Dedifferentiated amniotic fluid mesenchymal stem cell (primary cell): ENCODE measurements at regions not wholly inside any gene's neighbourhood (a gene's known extent, or its start where the extent isn't known, plus 50 kb on each side); places are given as distances from the start of the nearest gene placed in this dataset.
A peak's percentile ranks its signal among the peaks of the same experiment; 100 is the strongest.

ENCODE experiments used
- DNase-seq: peaks from one replicate; pipeline ENCODE4 v3.0.0-alpha.2; 2016; ENCODE audit errors: extremely low spot score

- DNase-seq: no peak
These were observed 522.5 kb upstream of the LRRN3 start for GRCh38 chr7:110568388-110568787.

- peak; percentile 57 for DNase-seq
These were observed 522.0 kb upstream of the LRRN3 start for GRCh38 chr7:110568932-110569331.

DNA sequence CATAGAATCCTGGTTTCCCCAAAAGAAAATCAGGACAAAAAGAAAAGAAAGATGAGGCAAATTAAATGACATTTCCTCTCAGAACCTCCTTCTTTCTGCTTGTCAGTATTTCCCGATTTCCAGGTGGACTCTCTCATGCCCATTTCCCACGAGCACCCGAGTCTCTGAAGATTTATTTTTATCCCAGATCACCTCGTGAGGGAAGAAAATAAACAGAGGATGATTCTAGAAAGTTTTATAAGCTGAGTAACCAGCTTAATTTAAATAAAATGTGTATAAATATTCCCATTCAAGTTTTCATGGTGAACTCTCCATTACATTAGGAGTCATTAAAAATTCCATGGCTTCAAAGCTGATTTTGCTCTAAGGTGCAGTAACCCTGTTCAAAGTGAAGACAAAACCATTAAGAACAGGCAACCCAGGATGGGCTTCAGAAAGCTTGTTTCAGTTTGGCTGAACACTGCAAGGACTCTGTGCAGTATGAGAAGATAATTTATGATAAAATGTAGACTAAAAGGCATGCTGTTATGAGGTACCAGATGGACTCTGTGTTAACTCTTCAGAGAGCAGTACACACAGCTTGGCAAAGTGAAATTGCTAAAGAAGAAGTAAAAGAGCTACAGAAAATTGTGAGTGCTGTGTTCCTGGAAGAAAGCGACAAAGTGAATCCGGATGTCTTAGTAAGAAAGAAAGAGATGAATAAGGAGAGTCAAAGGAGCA lies 521.3 kb upstream of the LRRN3 start:
- DNase-seq: no peak

GRCh38 chr7:110573862-110574528 lies 516.9 kb upstream of the LRRN3 start:
- DNase-seq: peak; percentile 69

DNA sequence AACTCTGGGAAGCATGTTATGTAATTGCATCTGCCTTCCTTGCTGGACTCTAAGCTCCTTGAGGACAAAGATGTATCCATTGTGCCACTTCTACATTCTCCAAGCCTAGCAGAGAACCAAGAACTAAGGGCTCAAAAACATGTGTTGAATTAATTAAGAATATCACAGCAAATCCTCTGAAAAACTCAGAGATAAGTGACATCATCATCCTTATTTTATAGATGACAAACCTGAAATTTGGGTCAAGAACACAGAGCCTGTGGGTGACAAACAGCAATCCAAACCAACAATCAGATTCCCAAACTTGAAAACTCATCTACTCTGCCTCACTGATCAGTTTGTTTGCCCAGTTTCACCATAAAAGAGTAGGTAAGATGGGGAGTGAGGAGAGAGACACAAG lies 503.6 kb upstream of the LRRN3 start:
- DNase-seq: no peak

DNA sequence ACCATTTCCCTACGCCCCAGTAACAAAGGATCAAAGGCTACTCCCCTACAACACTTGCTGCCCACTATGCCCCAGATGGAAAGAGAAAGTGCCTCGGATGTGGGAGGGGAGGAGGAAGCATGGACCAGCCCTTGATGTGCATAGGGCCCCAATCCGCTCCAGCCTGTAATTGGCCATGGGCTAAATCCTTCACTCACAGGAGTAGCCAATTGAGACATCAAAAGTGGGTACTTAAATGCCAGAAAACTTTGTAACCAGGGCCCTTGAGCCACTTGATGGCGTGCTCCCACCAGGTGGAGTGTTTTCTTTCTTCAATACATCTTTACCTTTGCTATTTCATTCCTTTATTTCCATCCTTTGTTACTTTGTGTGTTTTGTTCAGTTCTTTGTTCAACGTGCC lies 500.5 kb upstream of the LRRN3 start:
- DNase-seq: no peak

- DNase-seq: no peak
These were observed 499.6 kb upstream of the LRRN3 start for GRCh38 chr7:110591341-110591740.

DNA sequence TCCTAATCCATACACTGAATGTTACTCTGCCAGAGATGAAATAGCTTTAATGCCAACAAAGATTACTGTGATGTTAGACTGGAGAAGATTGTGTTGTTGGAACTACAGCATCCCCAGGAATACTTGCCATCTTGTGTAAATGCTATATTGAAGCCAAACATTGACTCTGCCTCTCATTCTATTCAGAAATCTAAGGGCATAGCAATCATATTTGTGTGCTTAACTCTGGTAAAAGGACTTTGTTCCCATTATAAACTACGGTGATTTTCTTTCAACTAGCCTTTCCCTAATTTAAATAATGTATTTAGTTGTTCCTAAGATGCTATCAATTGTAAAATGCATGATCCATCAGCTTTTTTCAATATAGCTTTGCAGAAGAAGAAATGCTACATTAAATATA lies 498.4 kb upstream of the LRRN3 start:
- no peak for DNase-seq

DNA sequence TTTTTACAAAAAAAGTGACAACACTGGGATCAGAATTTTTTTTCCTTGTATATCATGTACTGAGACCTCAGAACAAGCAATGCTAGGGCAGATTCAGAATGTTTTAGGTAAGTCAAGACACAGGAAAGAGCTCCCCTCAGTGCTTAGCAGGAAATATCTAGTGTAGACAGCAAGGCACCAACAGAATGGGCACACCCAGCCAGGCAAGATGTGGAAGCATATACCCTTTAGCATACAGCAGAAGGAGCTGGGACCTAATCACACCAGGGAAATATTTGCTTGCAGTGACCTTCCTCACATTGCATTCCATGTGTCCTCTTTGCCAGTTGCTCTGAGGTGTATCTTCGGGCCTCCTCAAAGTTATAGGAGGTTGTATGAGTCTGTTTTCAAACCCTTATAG lies 497.6 kb upstream of the LRRN3 start:
- DNase-seq: no peak

DNA sequence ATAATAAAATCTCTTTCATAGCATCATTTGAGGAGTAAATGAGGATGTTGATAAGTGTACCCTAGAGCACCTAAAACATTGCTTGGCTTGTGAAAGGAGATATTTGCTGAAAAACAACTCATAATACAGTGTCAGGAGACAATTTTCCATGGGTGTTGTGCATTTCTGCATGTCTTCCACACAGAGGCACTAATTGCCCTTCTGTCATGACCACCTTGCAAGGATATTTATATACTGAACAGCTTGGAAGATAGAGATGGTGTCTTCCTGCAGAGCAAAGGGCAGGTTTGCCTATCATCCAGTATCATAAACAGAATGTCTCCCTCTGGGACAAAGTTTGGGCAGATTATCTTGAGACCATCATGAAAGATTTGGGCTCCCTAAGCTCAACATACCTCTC lies 495.2 kb upstream of the LRRN3 start:
- no peak for DNase-seq

DNA sequence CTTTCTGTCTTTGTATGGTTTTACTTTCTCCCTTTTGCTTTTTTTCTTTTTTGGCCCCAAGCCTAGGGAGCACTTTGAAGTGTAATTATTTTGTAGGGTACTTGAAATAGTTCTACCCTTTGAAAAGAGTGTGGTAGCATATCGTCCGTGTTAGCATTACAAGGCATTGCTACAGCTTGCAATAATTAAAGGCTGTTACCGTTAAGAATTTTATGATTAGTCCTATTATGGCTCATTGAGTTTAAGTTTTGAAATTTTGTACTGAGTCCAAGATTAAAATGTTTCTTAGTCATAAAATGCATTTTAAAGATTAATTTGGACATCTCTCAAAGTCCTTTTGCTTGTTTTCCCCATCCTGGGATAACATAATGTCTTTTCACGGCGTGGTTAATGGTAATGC lies 490.0 kb upstream of the LRRN3 start:
- DNase-seq: no peak

DNA sequence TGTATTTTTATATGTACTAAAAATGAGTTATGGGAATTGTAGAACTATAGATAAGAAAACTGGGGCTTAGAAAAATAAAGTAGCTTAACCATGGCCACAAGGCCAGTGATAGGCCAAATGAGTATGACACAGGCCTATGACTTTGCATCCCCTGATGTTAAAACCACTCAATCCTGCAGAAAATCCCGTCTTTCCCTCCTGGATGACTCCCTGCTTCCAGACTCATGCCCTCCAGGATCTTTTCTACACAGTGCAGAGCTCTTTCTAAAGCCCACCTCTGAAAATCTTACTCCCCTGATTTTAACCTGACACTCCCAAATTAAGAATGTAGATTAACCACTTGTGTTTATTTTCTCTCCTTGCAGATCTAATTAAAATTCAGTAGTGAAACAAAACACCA lies 489.2 kb upstream of the LRRN3 start:
- no peak for DNase-seq

- DNase-seq: no peak
These were observed 486.7 kb upstream of the LRRN3 start for GRCh38 chr7:110604206-110604605.

DNA sequence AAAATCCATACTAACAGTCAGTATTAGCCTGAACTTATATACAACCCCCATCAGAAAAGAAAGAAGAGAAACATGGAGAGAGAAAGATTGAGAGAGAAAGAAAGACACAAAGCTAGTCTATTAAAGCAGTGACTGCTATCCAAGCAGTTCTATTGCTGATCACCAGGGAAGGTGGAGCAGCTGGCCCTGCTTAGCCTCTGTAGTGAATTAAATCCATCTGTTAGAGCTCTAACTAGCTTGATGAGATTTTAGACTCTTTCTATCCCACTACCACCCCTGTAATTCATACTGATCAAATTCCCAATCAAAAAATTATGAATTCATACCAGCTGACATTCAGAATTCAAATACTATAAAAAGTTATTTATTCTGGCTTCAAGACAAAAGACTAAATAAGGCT lies 486.0 kb upstream of the LRRN3 start:
- DNase-seq: no peak

DNA sequence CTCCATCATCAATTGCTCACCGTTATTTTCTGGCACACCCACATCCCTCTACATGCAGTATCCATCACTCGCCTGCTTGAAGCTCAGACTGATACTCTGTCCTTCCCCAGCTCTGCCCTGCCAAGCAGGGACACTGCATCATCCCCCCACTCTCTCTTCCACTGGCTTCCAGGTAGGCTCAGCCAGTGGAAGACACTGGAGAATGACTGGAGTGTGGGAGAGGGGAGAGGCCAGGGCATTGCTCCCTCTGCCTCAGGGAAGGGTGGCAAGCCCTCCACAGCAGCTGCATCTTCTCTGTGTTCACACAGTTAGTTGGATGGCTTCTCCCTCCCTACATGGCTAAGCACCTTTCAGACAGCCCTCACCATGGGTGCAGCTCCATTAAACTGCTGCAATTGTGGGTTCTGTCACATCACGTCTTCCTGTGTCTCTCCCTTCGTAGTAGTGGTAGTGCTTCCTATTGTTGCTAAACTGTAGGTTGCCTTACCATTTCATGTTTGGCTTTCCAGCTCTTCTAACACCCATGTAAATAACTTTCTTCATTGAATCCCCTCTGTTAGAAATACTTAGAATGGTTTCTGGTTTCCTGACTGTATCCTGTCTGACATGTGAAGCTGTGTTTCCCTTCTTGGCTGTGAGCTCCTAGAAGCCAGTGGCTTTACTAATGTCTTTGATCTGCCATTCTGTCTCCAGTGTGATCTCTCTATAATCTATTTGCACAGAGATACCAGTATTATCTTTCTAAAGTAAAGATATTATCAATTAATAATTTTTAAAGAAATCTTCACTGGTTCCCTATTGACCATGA lies 483.7 kb upstream of the LRRN3 start:
- no peak for DNase-seq

DNA sequence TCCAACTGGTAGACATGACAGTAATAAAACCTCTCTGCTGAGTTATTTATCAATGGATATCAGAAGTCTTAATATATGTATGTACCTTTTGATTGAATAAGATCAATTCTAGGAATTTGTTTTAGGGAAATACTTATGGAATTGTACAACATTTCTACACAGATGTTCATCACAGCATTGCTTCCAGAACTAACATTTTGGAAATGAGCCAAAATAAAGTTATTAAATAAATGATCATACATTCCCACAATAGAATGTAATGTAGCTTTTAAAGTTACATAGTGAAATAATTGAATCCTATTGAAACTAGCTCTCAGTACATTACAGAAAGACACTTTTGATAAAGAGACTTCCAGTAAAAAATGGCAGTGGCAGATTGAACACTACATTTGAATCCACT lies 481.6 kb upstream of the LRRN3 start:
- no peak for DNase-seq

DNA sequence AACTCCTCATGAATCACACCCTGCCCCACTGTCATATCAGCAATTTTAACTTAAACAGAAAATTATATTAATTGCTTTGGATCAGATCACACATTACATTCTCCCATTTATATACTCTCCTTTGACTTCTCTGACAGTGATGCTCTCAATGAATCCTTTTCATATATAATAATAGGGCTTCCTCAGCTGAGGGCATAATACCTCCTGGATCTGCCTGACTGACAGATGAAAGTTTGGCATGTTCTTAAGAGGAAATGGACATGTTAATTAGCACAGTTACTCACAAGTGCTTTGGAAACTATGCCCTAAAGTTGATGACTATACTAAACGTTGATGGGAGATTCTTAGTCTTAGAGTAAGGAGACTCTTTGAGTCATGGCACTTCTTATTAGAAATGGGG lies 478.2 kb upstream of the LRRN3 start:
- DNase-seq: no peak
